ENCODE measurements at regions not wholly inside any gene's neighbourhood (a gene's known extent, or its start where the extent isn't known, plus 50 kb on each side); places are given as distances from the start of the nearest gene placed in this dataset.

DNA sequence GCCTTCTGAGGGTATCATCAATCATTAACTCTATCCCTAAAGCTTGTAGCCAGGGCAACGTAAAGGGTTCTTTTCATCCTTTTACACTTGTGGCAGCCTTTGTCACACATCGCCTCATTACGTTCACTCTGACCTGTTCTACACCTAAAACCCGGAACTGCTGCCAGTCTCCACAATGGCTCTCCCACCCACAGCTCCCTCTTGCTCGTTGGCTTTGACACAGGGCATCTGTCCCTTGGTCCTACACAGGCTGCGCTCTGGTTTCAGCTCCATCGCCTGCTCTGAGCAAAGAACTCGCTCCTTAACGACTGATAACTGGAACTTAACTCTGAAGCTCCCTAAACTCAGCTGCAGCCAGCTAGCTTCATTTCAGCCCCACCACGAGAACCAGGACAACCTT lies 112.8 kb upstream of the CTNND2 start:
- Histone ChIP-seq H3K9me3 (ENCODE audit: control insufficient read depth, low read depth, low read length) (no peaks in the 10 kb centered on the region), H3K27ac (ENCODE audit: low read length) (no peak overlapping the region), H3K4me1 (ENCODE audit: control insufficient read depth, low read depth, low read length) (no peaks in the 10 kb centered on the region), H3K4me3 (ENCODE audit: low read length) (no peak overlapping the region), H3K9ac (ENCODE audit: low read length) (no peak overlapping the region), H3K27me3 (ENCODE audit: control insufficient read depth, insufficient read depth, low read length) (no peaks in the 10 kb centered on the region), H3K36me3 (ENCODE audit: control insufficient read depth, low read depth, low read length) (no peaks in the 10 kb centered on the region)

DNA sequence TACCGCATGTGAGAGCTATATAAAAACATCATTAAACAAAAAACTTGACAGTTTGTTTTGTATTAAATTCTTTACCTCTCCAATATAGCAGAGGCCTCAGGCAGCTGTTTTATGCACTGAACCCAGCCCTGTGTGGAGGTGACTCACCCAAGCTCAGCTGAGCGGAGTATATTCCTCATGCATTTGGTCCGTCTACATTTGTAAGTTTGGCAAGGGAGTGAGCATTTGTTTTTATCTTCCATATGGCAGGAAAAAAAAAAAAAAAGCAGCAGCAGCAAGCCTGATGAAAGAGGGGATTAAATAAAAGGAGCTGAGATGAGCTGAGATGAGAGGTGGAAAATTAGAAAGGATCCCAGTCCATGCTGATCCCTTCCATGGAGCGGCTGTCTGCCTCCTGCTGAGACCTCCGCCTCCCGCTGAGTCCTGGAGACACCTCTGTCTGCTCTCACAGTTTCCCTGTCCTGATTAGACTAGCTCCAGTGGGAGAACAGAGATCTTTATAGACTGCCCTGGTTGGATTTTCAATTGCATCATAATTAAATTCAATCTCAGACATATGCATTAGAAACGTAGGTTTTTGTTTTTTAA lies 112.0 kb upstream of the CTNND2 start:
- H3K9me3 ChIP-seq (ENCODE audit: control insufficient read depth, low read depth, low read length), result no peaks in the 10 kb centered on the region
- H3K27me3 ChIP-seq (ENCODE audit: control insufficient read depth, insufficient read depth, low read length), result no peaks in the 10 kb centered on the region
- H3K27ac ChIP-seq (ENCODE audit: low read length), result no peak overlapping the region
- H3K4me3 ChIP-seq (ENCODE audit: low read length), result no peak overlapping the region
- H3K4me1 ChIP-seq (ENCODE audit: control insufficient read depth, low read depth, low read length), result no peaks in the 10 kb centered on the region
- H3K9ac ChIP-seq (ENCODE audit: low read length), result no peak overlapping the region
- H3K36me3 ChIP-seq (ENCODE audit: control insufficient read depth, low read depth, low read length), result no peaks in the 10 kb centered on the region

DNA sequence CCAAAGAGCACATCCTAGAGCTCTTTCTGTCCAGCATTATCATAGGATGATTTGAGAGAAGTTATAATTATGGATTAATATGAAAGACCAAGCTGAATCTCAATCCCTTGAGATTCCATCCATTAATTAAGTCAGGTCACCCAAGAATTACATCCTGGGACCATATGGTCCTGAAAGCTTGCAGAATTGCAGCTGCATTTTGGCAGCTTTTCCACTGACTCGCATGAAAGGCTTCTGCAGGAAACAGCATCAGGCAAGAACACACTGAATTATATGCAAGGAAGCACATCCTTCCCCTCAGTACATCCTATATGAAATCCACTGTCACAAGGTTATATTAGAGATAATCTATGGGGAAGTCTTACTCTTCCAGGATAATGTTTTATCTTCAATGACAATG lies 109.1 kb upstream of the CTNND2 start:
- no peaks in the 10 kb centered on the region for H3K27me3 ChIP-seq (ENCODE audit: control insufficient read depth, insufficient read depth, low read length)
- no peak overlapping the region for H3K4me3 ChIP-seq (ENCODE audit: low read length)
- no peaks in the 10 kb centered on the region for H3K9me3 ChIP-seq (ENCODE audit: control insufficient read depth, low read depth, low read length)
- H3K27ac ChIP-seq (ENCODE audit: low read length), result no peak overlapping the region
- no peaks in the 10 kb centered on the region for H3K4me1 ChIP-seq (ENCODE audit: control insufficient read depth, low read depth, low read length)
- H3K36me3 ChIP-seq (ENCODE audit: control insufficient read depth, low read depth, low read length), result no peaks in the 10 kb centered on the region
- no peak overlapping the region for H3K9ac ChIP-seq (ENCODE audit: low read length)

DNA sequence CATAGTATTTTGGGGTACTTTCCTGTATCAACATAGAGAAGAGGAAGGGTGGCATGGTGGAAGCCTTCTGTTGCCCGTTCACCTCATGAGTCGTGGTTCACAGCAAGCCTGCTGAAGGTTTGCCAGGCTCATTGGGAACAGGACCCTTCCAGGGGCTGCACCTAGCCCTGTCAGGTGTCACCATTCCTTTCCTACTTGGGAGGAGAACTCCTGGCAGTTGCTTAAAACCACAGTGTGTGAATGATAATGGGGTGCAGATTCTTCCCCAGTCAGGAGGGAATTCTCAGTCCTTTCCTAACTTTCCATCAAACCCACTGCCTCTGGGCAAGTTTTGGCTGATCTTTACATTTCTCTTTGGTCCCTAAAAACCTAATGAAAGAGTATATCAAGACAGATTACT lies 99.4 kb upstream of the CTNND2 start:
- Histone ChIP-seq H3K9me3 (ENCODE audit: control insufficient read depth, low read depth, low read length) (no peaks in the 10 kb centered on the region), H3K4me1 (ENCODE audit: control insufficient read depth, low read depth, low read length) (no peaks in the 10 kb centered on the region), H3K36me3 (ENCODE audit: control insufficient read depth, low read depth, low read length) (no peaks in the 10 kb centered on the region), H3K9ac (ENCODE audit: low read length) (no peak overlapping the region), H3K4me3 (ENCODE audit: low read length) (no peak overlapping the region), H3K27me3 (ENCODE audit: control insufficient read depth, insufficient read depth, low read length) (no peaks in the 10 kb centered on the region), H3K27ac (ENCODE audit: low read length) (no peak overlapping the region)

DNA sequence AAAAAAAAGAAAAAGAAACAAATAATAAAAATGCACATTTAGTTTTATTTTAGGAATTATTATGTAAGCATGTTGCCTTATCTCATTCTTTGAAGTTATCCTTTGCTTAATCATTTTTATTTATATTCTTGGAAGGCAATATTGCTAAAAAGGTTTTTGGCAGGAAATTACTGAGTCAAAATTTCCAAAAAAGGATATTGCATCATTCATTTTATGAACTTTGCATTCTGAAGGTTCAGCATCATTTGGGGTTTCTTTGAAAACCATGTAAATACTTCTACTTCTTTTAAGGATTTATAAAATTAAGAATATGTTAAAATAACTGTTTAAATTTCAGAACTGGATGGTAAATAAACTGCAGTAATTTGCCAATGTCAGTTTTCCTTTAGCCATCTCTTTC lies 94.2 kb upstream of the CTNND2 start:
- Histone ChIP-seq H3K4me1 (ENCODE audit: control insufficient read depth, low read depth, low read length) (no peaks in the 10 kb centered on the region), H3K36me3 (ENCODE audit: control insufficient read depth, low read depth, low read length) (no peaks in the 10 kb centered on the region), H3K4me3 (ENCODE audit: low read length) (no peak overlapping the region), H3K27ac (ENCODE audit: low read length) (no peak overlapping the region), H3K9me3 (ENCODE audit: control insufficient read depth, low read depth, low read length) (no peaks in the 10 kb centered on the region), H3K27me3 (ENCODE audit: control insufficient read depth, insufficient read depth, low read length) (no peaks in the 10 kb centered on the region), H3K9ac (ENCODE audit: low read length) (no peak overlapping the region)

DNA sequence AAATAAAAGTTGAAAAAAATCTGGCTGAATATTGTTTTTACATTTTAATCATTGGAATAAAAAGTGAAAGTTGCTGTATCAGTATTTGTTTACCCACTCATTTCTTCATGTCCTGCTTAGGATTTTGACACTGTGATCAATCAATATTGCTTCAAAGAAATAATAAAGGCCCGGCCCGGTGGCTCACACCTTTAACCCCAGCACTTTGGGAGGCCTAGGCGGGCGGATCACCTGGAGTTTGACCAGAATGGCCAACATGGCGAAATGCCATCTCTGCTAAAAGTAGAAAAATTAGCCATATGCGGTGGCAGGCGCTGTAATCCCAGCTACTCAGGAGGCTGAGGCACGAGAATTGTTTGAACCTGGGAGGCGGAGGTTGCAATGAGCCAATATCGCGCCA lies 93.7 kb upstream of the CTNND2 start:
- Histone ChIP-seq H3K36me3 (ENCODE audit: control insufficient read depth, low read depth, low read length) (no peaks in the 10 kb centered on the region), H3K4me3 (ENCODE audit: low read length) (no peak overlapping the region), H3K9ac (ENCODE audit: low read length) (no peak overlapping the region)

DNA sequence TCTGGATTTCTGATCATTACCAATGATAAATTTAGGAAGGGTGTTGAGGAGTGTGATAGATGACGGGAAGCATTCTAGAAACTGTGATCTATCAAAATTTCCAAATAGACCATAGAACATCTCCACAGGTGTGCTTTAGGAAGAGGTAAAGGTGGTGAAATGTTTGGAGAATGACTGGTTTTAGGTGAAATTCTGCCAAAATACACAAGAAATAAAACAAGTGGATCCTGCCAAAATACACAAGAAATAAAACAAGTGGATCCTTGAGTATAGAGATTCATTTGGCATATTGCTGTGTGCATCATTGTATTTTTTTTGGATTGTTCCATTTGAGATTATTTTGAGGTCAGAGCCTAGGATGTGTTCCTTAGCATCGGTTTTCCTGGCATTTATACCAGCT lies 88.3 kb upstream of the CTNND2 start:
- Histone ChIP-seq H3K27ac (ENCODE audit: low read length) (no peak overlapping the region), H3K4me3 (ENCODE audit: low read length) (no peak overlapping the region)

More for the DNA sequence above, 93.7 kb upstream of the CTNND2 start:
- Histone ChIP-seq H3K27ac (ENCODE audit: low read length) (no peak overlapping the region), H3K9me3 (ENCODE audit: control insufficient read depth, low read depth, low read length) (no peaks in the 10 kb centered on the region), H3K4me1 (ENCODE audit: control insufficient read depth, low read depth, low read length) (no peaks in the 10 kb centered on the region), H3K27me3 (ENCODE audit: control insufficient read depth, insufficient read depth, low read length) (no peaks in the 10 kb centered on the region)

DNA sequence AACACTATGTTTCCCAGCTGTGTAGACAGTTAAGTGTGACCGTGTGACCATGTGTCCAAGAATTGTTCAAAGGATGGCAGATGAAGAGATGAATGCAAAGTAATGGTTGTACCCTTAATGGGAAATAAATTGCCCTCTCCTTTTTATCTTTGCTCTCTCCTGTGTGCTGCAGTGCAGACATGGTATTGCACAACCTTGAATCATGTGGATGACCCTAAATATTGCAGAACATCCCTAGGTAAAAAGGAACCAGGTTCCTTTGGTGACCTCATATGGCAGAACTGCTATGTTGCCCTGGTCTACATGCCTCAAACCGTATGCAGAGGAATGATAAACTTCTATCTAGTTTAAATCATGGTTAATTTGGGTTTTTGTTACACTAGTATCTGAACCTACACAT lies 81.7 kb upstream of the CTNND2 start:
- H3K27me3 ChIP-seq (ENCODE audit: control insufficient read depth, insufficient read depth, low read length), result no peaks in the 10 kb centered on the region
- H3K4me1 ChIP-seq (ENCODE audit: control insufficient read depth, low read depth, low read length), result no peaks in the 10 kb centered on the region
- H3K9ac ChIP-seq (ENCODE audit: low read length), result no peak overlapping the region
- no peaks in the 10 kb centered on the region for H3K36me3 ChIP-seq (ENCODE audit: control insufficient read depth, low read depth, low read length)
- no peak overlapping the region for H3K4me3 ChIP-seq (ENCODE audit: low read length)
- no peaks in the 10 kb centered on the region for H3K9me3 ChIP-seq (ENCODE audit: control insufficient read depth, low read depth, low read length)
- H3K27ac ChIP-seq (ENCODE audit: low read length), result no peak overlapping the region

More for the DNA sequence above, 88.3 kb upstream of the CTNND2 start:
- Histone ChIP-seq H3K9me3 (ENCODE audit: control insufficient read depth, low read depth, low read length) (no peaks in the 10 kb centered on the region), H3K4me1 (ENCODE audit: control insufficient read depth, low read depth, low read length) (no peaks in the 10 kb centered on the region), H3K27me3 (ENCODE audit: control insufficient read depth, insufficient read depth, low read length) (no peaks in the 10 kb centered on the region), H3K36me3 (ENCODE audit: control insufficient read depth, low read depth, low read length) (no peaks in the 10 kb centered on the region), H3K9ac (ENCODE audit: low read length) (no peak overlapping the region)

DNA sequence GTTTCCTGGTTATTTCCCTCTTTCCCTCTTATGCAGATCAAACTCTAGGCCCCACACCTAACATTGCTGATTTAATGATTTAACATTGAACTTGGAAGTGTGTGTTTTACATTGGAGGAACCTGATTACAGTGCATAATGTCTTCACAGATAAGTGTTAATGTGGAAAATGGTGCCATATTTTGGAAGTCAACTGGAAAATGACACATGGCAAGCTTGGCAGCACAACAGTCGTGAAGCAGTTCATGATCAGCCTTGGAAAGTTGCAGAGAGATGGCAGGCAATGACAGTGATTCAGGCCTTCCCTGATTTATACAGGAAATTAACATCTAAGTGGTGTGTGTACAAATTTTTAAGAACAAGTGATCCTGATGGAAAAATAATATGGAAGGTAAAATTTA lies 80.0 kb upstream of the CTNND2 start:
- no peaks in the 10 kb centered on the region for H3K4me1 ChIP-seq (ENCODE audit: control insufficient read depth, low read depth, low read length)
- no peaks in the 10 kb centered on the region for H3K9me3 ChIP-seq (ENCODE audit: control insufficient read depth, low read depth, low read length)
- H3K36me3 ChIP-seq (ENCODE audit: control insufficient read depth, low read depth, low read length), result no peaks in the 10 kb centered on the region
- H3K27me3 ChIP-seq (ENCODE audit: control insufficient read depth, insufficient read depth, low read length), result no peaks in the 10 kb centered on the region
- no peak overlapping the region for H3K27ac ChIP-seq (ENCODE audit: low read length)
- H3K4me3 ChIP-seq (ENCODE audit: low read length), result no peak overlapping the region
- H3K9ac ChIP-seq (ENCODE audit: low read length), result no peak overlapping the region

DNA sequence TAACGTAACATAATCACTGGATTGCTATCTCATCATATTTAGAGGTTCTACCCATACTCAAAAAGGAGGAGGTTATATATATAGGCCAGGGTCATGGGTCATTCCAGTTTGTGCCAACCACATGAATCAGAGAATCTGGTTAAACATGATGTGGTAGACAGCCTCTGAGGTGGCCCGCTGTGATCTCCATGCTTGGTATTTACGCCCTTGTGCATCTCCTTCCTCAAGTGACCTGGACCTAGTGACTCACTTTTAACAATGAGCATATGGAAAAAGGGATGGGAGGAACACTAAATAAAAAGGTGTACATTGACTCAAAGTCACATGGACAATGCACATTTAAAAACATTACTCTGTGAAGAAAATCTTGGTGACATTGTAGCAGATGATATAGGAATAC lies 77.7 kb upstream of the CTNND2 start:
- Histone ChIP-seq H3K4me3 (ENCODE audit: low read length) (no peak overlapping the region), H3K9me3 (ENCODE audit: control insufficient read depth, low read depth, low read length) (no peaks in the 10 kb centered on the region), H3K36me3 (ENCODE audit: control insufficient read depth, low read depth, low read length) (no peaks in the 10 kb centered on the region), H3K4me1 (ENCODE audit: control insufficient read depth, low read depth, low read length) (no peaks in the 10 kb centered on the region), H3K27me3 (ENCODE audit: control insufficient read depth, insufficient read depth, low read length) (no peaks in the 10 kb centered on the region), H3K9ac (ENCODE audit: low read length) (no peak overlapping the region), H3K27ac (ENCODE audit: low read length) (no peak overlapping the region)

DNA sequence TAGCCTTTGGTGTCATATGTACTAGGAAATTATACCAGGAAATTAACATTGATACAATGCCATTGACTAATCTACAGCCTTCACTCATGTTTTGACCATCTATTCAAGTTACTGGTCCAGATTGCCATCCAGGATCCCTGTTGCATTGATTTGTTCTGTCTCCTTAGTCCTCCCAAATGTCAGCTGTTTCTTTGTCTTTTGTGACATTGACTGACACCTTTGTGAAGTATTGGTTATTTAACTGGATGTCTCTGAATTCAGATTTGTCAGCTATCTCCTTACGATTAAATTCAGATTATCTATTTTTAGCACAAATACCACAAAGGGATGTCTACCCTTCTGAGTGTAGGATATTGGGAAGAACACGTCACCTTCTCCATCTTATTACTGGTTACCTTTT lies 73.7 kb upstream of the CTNND2 start:
- no peak overlapping the region for H3K9ac ChIP-seq (ENCODE audit: low read length)
- H3K27ac ChIP-seq (ENCODE audit: low read length), result no peak overlapping the region
- no peaks in the 10 kb centered on the region for H3K27me3 ChIP-seq (ENCODE audit: control insufficient read depth, insufficient read depth, low read length)
- H3K4me3 ChIP-seq (ENCODE audit: low read length), result no peak overlapping the region
- no peaks in the 10 kb centered on the region for H3K9me3 ChIP-seq (ENCODE audit: control insufficient read depth, low read depth, low read length)
- no peaks in the 10 kb centered on the region for H3K4me1 ChIP-seq (ENCODE audit: control insufficient read depth, low read depth, low read length)
- no peaks in the 10 kb centered on the region for H3K36me3 ChIP-seq (ENCODE audit: control insufficient read depth, low read depth, low read length)

DNA sequence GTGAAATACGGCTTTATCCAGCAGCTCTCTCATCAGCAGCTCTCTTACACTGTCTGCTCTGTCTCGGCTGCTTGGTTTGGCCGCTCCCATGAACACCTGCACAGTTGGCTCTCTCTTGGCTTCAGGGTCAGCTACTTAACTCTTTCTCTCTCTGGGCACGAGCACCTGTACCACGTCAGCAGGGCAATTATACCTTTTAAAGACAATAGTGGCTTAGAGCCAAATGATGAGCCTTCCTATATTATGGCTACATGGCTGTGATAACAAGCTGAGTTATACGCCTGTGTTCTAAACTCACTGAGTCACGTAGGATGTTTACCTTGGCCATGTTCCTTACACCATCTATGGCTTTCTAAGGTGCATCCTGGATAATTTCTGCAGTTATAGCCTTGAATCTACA lies 69.2 kb upstream of the CTNND2 start:
- H3K9ac ChIP-seq (ENCODE audit: low read length), result no peak overlapping the region
- no peaks in the 10 kb centered on the region for H3K36me3 ChIP-seq (ENCODE audit: control insufficient read depth, low read depth, low read length)
- no peak overlapping the region for H3K4me3 ChIP-seq (ENCODE audit: low read length)
- no peaks in the 10 kb centered on the region for H3K27me3 ChIP-seq (ENCODE audit: control insufficient read depth, insufficient read depth, low read length)
- no peaks in the 10 kb centered on the region for H3K9me3 ChIP-seq (ENCODE audit: control insufficient read depth, low read depth, low read length)
- H3K4me1 ChIP-seq (ENCODE audit: control insufficient read depth, low read depth, low read length), result no peaks in the 10 kb centered on the region
- no peak overlapping the region for H3K27ac ChIP-seq (ENCODE audit: low read length)

All from iPS-18a (cell line).